ENCODE measurements at regions not wholly inside any gene's neighbourhood (a gene's known extent, or its start where the extent isn't known, plus 50 kb on each side); places are given as distances from the start of the nearest gene placed in this dataset.

- no peak for TF ChIP-seq CHCHD3 (CRISPR knock-in tag; IDR thresholded peaks at IDR 0.05)
- TF ChIP-seq CHD2 (IDR thresholded peaks at IDR 0.05; ENCODE audit: low read depth, low read length): no peak
- no peak for TF ChIP-seq POLR2A (IDR thresholded peaks at IDR 0.05; ENCODE audit: insufficient read depth in 1 of 2, low read depth in 2 of 2, low read length in 2 of 2)
- TF ChIP-seq TEF (CRISPR knock-in tag; IDR thresholded peaks at IDR 0.05): no peak
Measured at GRCh38 chr4:86439293-86439692, 79.4 kb upstream of the MAPK10 start.
